Activated T-helper 1 cell treated with anti-CD3 and anti-CD28 coated beads, Interleukin-12 subunit alpha, Interleukin-12 subunit beta, Interleukin-2, Interleukin-4 antibody, amounts not matched to agents 30 ng/mL and 10 ng/mL and 1 ng/mL, durations not matched to agents 14 hours and 24 hours and 36 hours (primary cell): ENCODE measurements at regions not wholly inside any gene's neighbourhood (a gene's known extent, or its start where the extent isn't known, plus 50 kb on each side); places are given as distances from the start of the nearest gene placed in this dataset.

ENCODE experiments used
- DNase-seq: peaks from one replicate; pipeline ENCODE4 v3.0.0; 2021; ENCODE audit warnings: low spot score
- H3K27ac Mint-ChIP-seq: one replicate; pipeline ENCODE4 v1.8.0; 2021; ENCODE audit warnings: mild to moderate bottlenecking, mixed read lengths
- H3K27me3 Mint-ChIP-seq: one replicate; pipeline ENCODE4 v1.8.0; 2022; ENCODE audit warnings: mild to moderate bottlenecking, moderate library complexity, mixed read lengths; ENCODE audit not compliant: insufficient read depth
- H3K36me3 Mint-ChIP-seq: one replicate; pipeline ENCODE4 v1.8.0; 2021; ENCODE audit warnings: low read depth, mixed read lengths
- H3K4me1 Mint-ChIP-seq: one replicate; pipeline ENCODE4 v1.8.0; 2021; ENCODE audit warnings: low read depth, mixed read lengths
- H3K4me3 Mint-ChIP-seq: one replicate; pipeline ENCODE4 v1.8.0; 2021; ENCODE audit warnings: mild to moderate bottlenecking, moderate library complexity, mixed read lengths
- H3K9me3 Mint-ChIP-seq: one replicate; pipeline ENCODE4 v1.8.0; 2021; ENCODE audit warnings: mixed read lengths
- intact Hi-C: fragments of 100-400 bp; cut with micrococcal nuclease; formaldehyde crosslinking; loops from one replicate; pipeline ENCODE4 v1.15.1; 2024

DNA sequence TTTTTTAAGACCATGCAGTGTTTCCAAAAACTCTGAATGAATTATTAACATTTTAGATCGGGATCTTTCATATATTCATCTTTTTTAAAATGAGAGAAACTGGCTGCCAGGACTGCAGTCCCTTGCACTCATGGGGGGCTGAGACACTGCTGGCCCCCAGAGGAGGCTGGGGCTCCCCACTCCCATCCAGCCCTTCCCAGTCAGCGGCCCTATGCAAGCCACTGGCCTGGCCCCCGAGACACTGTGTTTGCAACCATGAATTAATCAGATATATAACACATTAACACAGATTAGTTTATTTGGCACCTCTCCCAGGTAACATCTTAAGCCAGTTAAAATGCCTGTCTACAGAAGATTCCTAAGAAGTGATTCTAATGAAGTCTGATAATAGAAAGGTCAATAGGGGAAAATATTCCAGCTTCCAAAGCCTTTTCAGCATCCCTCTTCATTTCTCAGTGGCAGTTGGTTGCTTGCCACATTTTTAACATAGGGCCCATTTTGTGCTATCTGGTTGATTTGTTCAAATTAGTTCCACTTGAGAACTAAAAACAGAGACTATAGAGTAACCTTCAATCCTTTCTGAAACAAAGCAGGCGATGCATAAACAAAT lies 184.4 kb upstream of the FBXL4 start:
- Mint-ChIP-seq H3K27me3 (peaks cover 8% of the 10 kb centered on the region), H3K4me1 (no peaks in the 10 kb centered on the region), H3K9me3 (no peaks in the 10 kb centered on the region), H3K27ac (no peak overlapping the region), H3K4me3 (no peak overlapping the region), H3K36me3 (no peaks in the 10 kb centered on the region)
- intact Hi-C loops: no loop called here
- DNase-seq: no peak

- Mint-ChIP-seq H3K9me3 (no peaks in the 10 kb centered on the region), H3K4me1 (no peaks in the 10 kb centered on the region), H3K4me3 (no peak overlapping the region), H3K27me3 (peaks cover 5% of the 10 kb centered on the region), H3K27ac (no peak overlapping the region), H3K36me3 (no peaks in the 10 kb centered on the region)
- intact Hi-C loops: no loop called here
- DNase-seq: no peak
Observed at GRCh38 chr6:99130897-99131873, 183.4 kb upstream of the FBXL4 start.

DNA sequence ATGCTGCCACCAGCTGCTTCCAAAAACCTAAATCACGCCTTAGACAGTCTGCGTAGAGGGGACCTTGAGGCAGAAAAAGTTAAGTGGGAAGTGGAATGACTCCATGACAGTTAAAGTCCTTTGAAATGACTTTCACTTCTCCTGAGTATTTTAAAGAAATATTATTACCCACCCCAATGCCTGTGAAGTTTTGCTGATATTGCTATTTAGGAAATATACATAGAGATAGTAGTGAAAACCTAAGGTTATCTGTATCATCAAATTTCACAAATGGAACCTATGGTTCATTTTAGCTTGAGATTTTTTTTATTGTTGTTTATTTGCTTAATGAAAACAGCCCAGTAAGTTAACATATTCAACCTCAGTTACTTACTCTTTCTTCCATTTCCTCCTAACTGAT lies 182.1 kb upstream of the FBXL4 start:
- Mint-ChIP-seq H3K4me1 (no peaks in the 10 kb centered on the region), H3K9me3 (no peaks in the 10 kb centered on the region), H3K27me3 (peaks cover 5% of the 10 kb centered on the region), H3K27ac (no peak overlapping the region), H3K36me3 (no peaks in the 10 kb centered on the region), H3K4me3 (no peak overlapping the region)
- intact Hi-C loops: no loop called here
- no peak for DNase-seq

GRCh38 chr6:99121748-99122147 lies 174.0 kb upstream of the FBXL4 start:
- intact Hi-C loops: no loop called here
- DNase-seq: no peak
- Mint-ChIP-seq H3K9me3 (no peaks in the 10 kb centered on the region), H3K4me1 (no peaks in the 10 kb centered on the region), H3K27ac (no peak overlapping the region), H3K4me3 (no peak overlapping the region), H3K36me3 (no peaks in the 10 kb centered on the region), H3K27me3 (no peaks in the 10 kb centered on the region)

- no peak overlapping the region for H3K4me3 Mint-ChIP-seq
- H3K27ac Mint-ChIP-seq: no peak overlapping the region
- H3K27me3 Mint-ChIP-seq: no peaks in the 10 kb centered on the region
- intact Hi-C loops: no loop called here
- H3K9me3 Mint-ChIP-seq: no peaks in the 10 kb centered on the region
- no peaks in the 10 kb centered on the region for H3K36me3 Mint-ChIP-seq
- H3K4me1 Mint-ChIP-seq: no peaks in the 10 kb centered on the region
- DNase-seq: no peak
Observed at GRCh38 chr6:99120641-99121040, 172.9 kb upstream of the FBXL4 start.

- intact Hi-C loops: loop anchor here (2.0 kb wide), 1 partner anchor 275 kb away; no protein-coding TSS in a partner anchor
- H3K4me3 Mint-ChIP-seq: no peak overlapping the region
- DNase-seq: peak; percentile 8
- H3K27me3 Mint-ChIP-seq: peaks cover 2% of the 10 kb centered on the region
- no peaks in the 10 kb centered on the region for H3K36me3 Mint-ChIP-seq
- no peaks in the 10 kb centered on the region for H3K9me3 Mint-ChIP-seq
- no peak overlapping the region for H3K27ac Mint-ChIP-seq
- no peaks in the 10 kb centered on the region for H3K4me1 Mint-ChIP-seq
Observed at GRCh38 chr6:99119109-99120031, 171.6 kb upstream of the FBXL4 start.

GRCh38 chr6:99114769-99115406 lies 167.1 kb upstream of the FBXL4 start:
- Mint-ChIP-seq H3K27me3 (peaks cover 12% of the 10 kb centered on the region), H3K4me3 (no peak overlapping the region), H3K9me3 (no peaks in the 10 kb centered on the region), H3K36me3 (no peaks in the 10 kb centered on the region), H3K27ac (no peak overlapping the region), H3K4me1 (no peaks in the 10 kb centered on the region)
- intact Hi-C loops: no loop called here
- DNase-seq: no peak

DNA sequence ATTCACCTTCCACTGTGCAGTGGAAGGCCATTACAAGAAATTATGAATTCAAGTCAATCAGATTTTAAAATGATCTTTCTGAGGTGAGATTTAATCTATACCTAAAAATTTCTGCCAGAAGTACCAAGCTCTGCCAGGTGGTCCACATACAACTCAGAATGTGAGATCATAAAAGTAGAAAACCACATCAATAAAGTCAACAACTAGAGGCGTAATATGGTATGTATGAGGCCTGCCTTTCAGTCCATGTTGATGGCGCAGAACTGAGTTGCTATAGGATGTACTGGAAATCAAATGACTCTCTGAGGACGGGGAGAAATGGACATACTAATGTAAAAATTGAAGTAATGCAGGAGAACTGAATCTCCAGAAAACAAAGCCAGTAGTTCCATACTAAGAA lies 163.8 kb upstream of the FBXL4 start:
- Mint-ChIP-seq H3K27ac (no peak overlapping the region), H3K27me3 (peaks cover 15% of the 10 kb centered on the region), H3K4me3 (no peak overlapping the region), H3K36me3 (no peaks in the 10 kb centered on the region), H3K9me3 (no peaks in the 10 kb centered on the region), H3K4me1 (no peaks in the 10 kb centered on the region)
- DNase-seq: no peak
- intact Hi-C loops: no loop called here

- H3K4me1 Mint-ChIP-seq: no peaks in the 10 kb centered on the region
- H3K9me3 Mint-ChIP-seq: no peaks in the 10 kb centered on the region
- no peak for DNase-seq
- no peaks in the 10 kb centered on the region for H3K36me3 Mint-ChIP-seq
- peaks cover 14% of the 10 kb centered on the region for H3K27me3 Mint-ChIP-seq
- intact Hi-C loops: no loop called here
- no peak overlapping the region for H3K4me3 Mint-ChIP-seq
- no peak overlapping the region for H3K27ac Mint-ChIP-seq
Observed at GRCh38 chr6:99110029-99110428, 162.3 kb upstream of the FBXL4 start.

- intact Hi-C loops: no loop called here
- Mint-ChIP-seq H3K9me3 (no peaks in the 10 kb centered on the region), H3K27me3 (peaks cover 9% of the 10 kb centered on the region), H3K36me3 (no peaks in the 10 kb centered on the region), H3K27ac (no peak overlapping the region), H3K4me1 (no peaks in the 10 kb centered on the region), H3K4me3 (no peak overlapping the region)
- no peak for DNase-seq
Observed at GRCh38 chr6:99104218-99104617, 156.5 kb upstream of the FBXL4 start.

- intact Hi-C loops: no loop called here
- H3K4me1 Mint-ChIP-seq: no peaks in the 10 kb centered on the region
- H3K4me3 Mint-ChIP-seq: no peak overlapping the region
- H3K36me3 Mint-ChIP-seq: no peaks in the 10 kb centered on the region
- DNase-seq: no peak
- H3K9me3 Mint-ChIP-seq: no peaks in the 10 kb centered on the region
- H3K27me3 Mint-ChIP-seq: peaks cover 11% of the 10 kb centered on the region
- no peak overlapping the region for H3K27ac Mint-ChIP-seq
Observed at GRCh38 chr6:99099243-99099642, 151.5 kb upstream of the FBXL4 start.

- peaks cover 18% of the 10 kb centered on the region for H3K27me3 Mint-ChIP-seq
- H3K9me3 Mint-ChIP-seq: no peaks in the 10 kb centered on the region
- no peaks in the 10 kb centered on the region for H3K36me3 Mint-ChIP-seq
- no peaks in the 10 kb centered on the region for H3K4me1 Mint-ChIP-seq
- no peak for DNase-seq
- no peak overlapping the region for H3K27ac Mint-ChIP-seq
- intact Hi-C loops: no loop called here
- H3K4me3 Mint-ChIP-seq: no peak overlapping the region
Observed at GRCh38 chr6:99096170-99096569, 148.4 kb upstream of the FBXL4 start.
